ENCODE measurements at regions not wholly inside any gene's neighbourhood (a gene's known extent, or its start where the extent isn't known, plus 50 kb on each side); places are given as distances from the start of the nearest gene placed in this dataset.

DNA sequence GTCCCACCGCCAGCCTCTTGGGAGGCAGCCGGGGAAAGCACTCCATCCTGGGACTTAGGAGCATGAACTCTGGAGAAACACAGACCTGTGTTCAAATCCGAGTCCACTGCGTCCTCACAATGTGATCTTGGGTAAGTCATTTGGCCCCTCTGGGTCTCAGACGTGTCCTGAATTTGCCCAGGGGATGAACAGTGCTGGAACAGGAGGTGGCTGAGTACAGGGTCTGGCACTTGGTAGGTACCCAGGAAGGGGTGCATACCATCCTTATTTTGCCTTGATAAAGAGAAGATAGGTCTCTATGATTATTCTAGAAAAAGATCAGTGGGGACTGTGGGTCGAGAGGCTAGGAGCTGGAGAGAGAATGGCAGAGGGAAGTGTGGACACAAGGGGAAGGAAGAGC is 135.7 kb downstream of the FGF18 start:
- TF ChIP-seq, protein P1, sequence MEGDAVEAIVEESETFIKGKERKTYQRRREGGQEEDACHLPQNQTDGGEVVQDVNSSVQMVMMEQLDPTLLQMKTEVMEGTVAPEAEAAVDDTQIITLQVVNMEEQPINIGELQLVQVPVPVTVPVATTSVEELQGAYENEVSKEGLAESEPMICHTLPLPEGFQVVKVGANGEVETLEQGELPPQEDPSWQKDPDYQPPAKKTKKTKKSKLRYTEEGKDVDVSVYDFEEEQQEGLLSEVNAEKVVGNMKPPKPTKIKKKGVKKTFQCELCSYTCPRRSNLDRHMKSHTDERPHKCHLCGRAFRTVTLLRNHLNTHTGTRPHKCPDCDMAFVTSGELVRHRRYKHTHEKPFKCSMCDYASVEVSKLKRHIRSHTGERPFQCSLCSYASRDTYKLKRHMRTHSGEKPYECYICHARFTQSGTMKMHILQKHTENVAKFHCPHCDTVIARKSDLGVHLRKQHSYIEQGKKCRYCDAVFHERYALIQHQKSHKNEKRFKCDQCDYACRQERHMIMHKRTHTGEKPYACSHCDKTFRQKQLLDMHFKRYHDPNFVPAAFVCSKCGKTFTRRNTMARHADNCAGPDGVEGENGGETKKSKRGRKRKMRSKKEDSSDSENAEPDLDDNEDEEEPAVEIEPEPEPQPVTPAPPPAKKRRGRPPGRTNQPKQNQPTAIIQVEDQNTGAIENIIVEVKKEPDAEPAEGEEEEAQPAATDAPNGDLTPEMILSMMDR (IDR thresholded peaks at IDR 0.05; ENCODE audit: insufficient read depth, low read length, poor library complexity, severe bottlenecking), result no peak
- TF ChIP-seq EZH2phosphoT487 (conservative IDR thresholded peaks at IDR 0.05; ENCODE audit: low read length), result no peak
